HCT116 (cell line): ENCODE measurements at regions not wholly inside any gene's neighbourhood (a gene's known extent, or its start where the extent isn't known, plus 50 kb on each side); places are given as distances from the start of the nearest gene placed in this dataset.

Source experiments
- ATAC-seq: fragments of 200-7000 bp; cut with Tn5 transposase; 2 replicates; pipeline ENCODE4 v1.9.1; 2020; ENCODE audit warnings: mild to moderate bottlenecking, moderate library complexity
- BruUV-seq: library from RNA; stranded (reverse); fragments of 400-500 nt; replicated peaks from 2 replicates; lab custom pipeline; 2021; lab: Mats Ljungman, UMichigan
- CTCF ChIA-PET: fragments of 300-600 bp; sonication (Branson Sonifier 250); formaldehyde crosslinking; loops from one replicate; lab custom pipeline; 2021; ENCODE audit warnings: antibody characterized with exemption; lab: Charles Lee
- POLR2A ChIA-PET: fragments of 300-600, 350-600 bp; sonication (Branson Sonifier 250); formaldehyde crosslinking; loops from one replicate; lab custom pipeline; 2021; ENCODE audit warnings: antibody characterized with exemption; lab: Charles Lee
- RAD21 ChIA-PET, 2 experiments: fragments of 300-600 bp; sonication (Branson Sonifier 250); formaldehyde crosslinking; loops; one replicate each; lab custom pipeline; 2023; ENCODE audit warnings: low total read pairs in 2 of 2; ENCODE audit not compliant: uncharacterized antibody in 2 of 2, unreplicated experiment in 2 of 2, low non-redundant PET in 1 of 2; lab: Charles Lee
- DNase-seq: peaks from one replicate; pipeline ENCODE4 v3.0.0-alpha.2; 2010; ENCODE audit warnings: low read depth, low spot score
- H2AFZ ChIP-seq: fragments of 200-600 bp; shearing (Covaris generic), sonication (generic); 2 replicates; pipeline ENCODE4 v1.6.1; 2017; ENCODE audit warnings: low read depth, mixed run types, mixed read lengths, antibody characterized with exemption, low read length; ENCODE audit not compliant: poor library complexity, severe bottlenecking
- H3K27ac ChIP-seq: 2 replicates; pipeline ENCODE4 v1.5.1; 2012; ENCODE audit warnings: low read depth, low read length
- H3K27me3 ChIP-seq: fragments of 200-600 bp; sonication (generic); 2 replicates; pipeline ENCODE4 v1.6.1; 2016; ENCODE audit warnings: mixed run types, low read length, mixed read lengths; ENCODE audit not compliant: insufficient read depth
- H3K36me3 ChIP-seq, 2 experiments: fragments of 200-500 bp in 1 of 2; fragments of 200-600 bp in 1 of 2; sonication (Bioruptor generic) in 1 of 2; sonication (generic) in 1 of 2; 2 replicates each; pipeline versions ENCODE4 v1.5.1 to v1.6.1; 2014 to 2016; ENCODE audit warnings: low read length in 2 of 2, inconsistent platforms in 1 of 2, mixed read lengths in 1 of 2, mixed run types in 1 of 2; ENCODE audit not compliant: insufficient read depth in 2 of 2, control insufficient read depth in 1 of 2
- H3K4me1 ChIP-seq, 2 experiments: fragments of 200-600 bp in 1 of 2; sonication (generic) in 1 of 2; 2 replicates each; pipeline versions ENCODE4 v1.5.1 to v1.6.1; 2012 to 2017; ENCODE audit warnings: low read length in 2 of 2, inconsistent platforms in 1 of 2, mild to moderate bottlenecking in 1 of 2, mixed read lengths in 1 of 2, mixed run types in 1 of 2, moderate library complexity in 1 of 2; ENCODE audit not compliant: insufficient read depth in 2 of 2, control insufficient read depth in 1 of 2
- H3K4me2 ChIP-seq: fragments of 200-600 bp; sonication (generic); 2 replicates; pipeline ENCODE4 v1.6.1; 2017; ENCODE audit warnings: mixed run types, low read length, mixed read lengths
- H3K4me3 ChIP-seq, 2 experiments: fragments of 200-600 bp in 1 of 2; sonication (generic) in 1 of 2; replicated peaks in 1 of 2; 2 replicates each; pipeline ENCODE4 v1.5.1; 2011 to 2016; ENCODE audit warnings: low read length in 2 of 2, control low read depth in 1 of 2, low read depth in 1 of 2, mild to moderate bottlenecking in 1 of 2, mixed read lengths in 1 of 2, mixed run types in 1 of 2
- H3K79me2 ChIP-seq: fragments of 200-600 bp; sonication (generic); 2 replicates; pipeline ENCODE4 v1.6.1; 2017; ENCODE audit warnings: mild to moderate bottlenecking, mixed run types, low read length, moderate library complexity, mixed read lengths; ENCODE audit not compliant: insufficient read depth
- H3K9ac ChIP-seq: fragments of 200-600 bp; sonication (generic); 2 replicates; pipeline ENCODE4 v1.6.1; 2016; ENCODE audit warnings: low read length, mixed read lengths
- H3K9me2 ChIP-seq: fragments of 200-600 bp; sonication (generic), shearing (Covaris generic); 2 replicates; pipeline ENCODE4 v1.6.1; 2017; ENCODE audit warnings: mixed run types, mild to moderate bottlenecking, moderate library complexity; ENCODE audit not compliant: insufficient read depth
- H3K9me3 ChIP-seq, 2 experiments: fragments of 200-500 bp in 1 of 2; fragments of 200-600 bp in 1 of 2; sonication (Bioruptor generic) in 1 of 2; sonication (generic) in 1 of 2; 2 replicates each; pipeline ENCODE4 v1.6.1; 2014 to 2017; ENCODE audit warnings: low read length in 2 of 2, mixed read lengths in 2 of 2, inconsistent platforms in 1 of 2, low read depth in 1 of 2, mild to moderate bottlenecking in 1 of 2, mixed run types in 1 of 2, moderate library complexity in 1 of 2; ENCODE audit not compliant: control insufficient read depth in 1 of 2, insufficient read depth in 1 of 2
- H4K20me1 ChIP-seq: fragments of 200-600 bp; sonication (generic), shearing (Covaris generic); 2 replicates; pipeline ENCODE4 v1.6.1; 2017; ENCODE audit warnings: mixed run types, mild to moderate bottlenecking, moderate library complexity; ENCODE audit not compliant: insufficient read depth
- ATF3 ChIP-seq: IDR thresholded peaks from 2 replicates; pipeline ENCODE4 v1.6.1; 2012
- CEBPB ChIP-seq: IDR thresholded peaks from 2 replicates; pipeline ENCODE4 v1.6.1; 2012; ENCODE audit warnings: low read depth
- CTCF ChIP-seq, 3 experiments: fragments of 200-600 bp in 1 of 3; sonication (generic) in 1 of 3; IDR thresholded peaks in 2 of 3; conservative IDR thresholded peaks in 1 of 3; 2 replicates each; pipeline ENCODE4 v1.5.1; 2012 to 2017; ENCODE audit warnings: low read depth in 2 of 3, low read length in 2 of 3, antibody characterized with exemption in 1 of 3, borderline replicate concordance in 1 of 3, control low read depth in 1 of 3, mild to moderate bottlenecking in 1 of 3, mixed read lengths in 1 of 3, mixed run types in 1 of 3, moderate library complexity in 1 of 3; ENCODE audit not compliant: insufficient read depth in 1 of 3
- EGR1 ChIP-seq: IDR thresholded peaks from 2 replicates; pipeline ENCODE4 v1.6.1; 2012; ENCODE audit warnings: low read depth
- ELF1 ChIP-seq: IDR thresholded peaks from 2 replicates; pipeline ENCODE4 v1.6.1; 2012; ENCODE audit warnings: low read depth, borderline replicate concordance
- EZH2 ChIP-seq: fragments of 200-600 bp; sonication (generic); IDR thresholded peaks from 2 replicates; pipeline ENCODE4 v1.6.1; 2017; ENCODE audit warnings: antibody characterized with exemption, mixed run types
- EZH2phosphoT487 ChIP-seq: fragments of 200-600 bp; IDR thresholded peaks from 2 replicates; pipeline ENCODE4 v1.6.1; 2018; ENCODE audit warnings: antibody characterized with exemption, borderline replicate concordance
- JUND ChIP-seq: IDR thresholded peaks from 2 replicates; pipeline ENCODE4 v1.6.1; 2012
- MAX ChIP-seq: IDR thresholded peaks from 2 replicates; pipeline ENCODE4 v1.6.1; 2012
- POLR2A ChIP-seq: IDR thresholded peaks from 2 replicates; pipeline ENCODE4 v1.7.0; 2011; ENCODE audit warnings: borderline replicate concordance; ENCODE audit not compliant: insufficient read depth, insufficient read length; ENCODE audit errors: extremely low read depth
- RAD21 ChIP-seq: IDR thresholded peaks from 2 replicates; pipeline ENCODE4 v1.6.1; 2012; ENCODE audit warnings: low read depth, mild to moderate bottlenecking
- SIN3A ChIP-seq: IDR thresholded peaks from 2 replicates; pipeline ENCODE4 v1.6.1; 2012; ENCODE audit warnings: low read depth
- SP1 ChIP-seq: IDR thresholded peaks from 2 replicates; pipeline ENCODE4 v1.6.1; 2012; ENCODE audit warnings: low read depth
- TCF7L2 ChIP-seq: IDR thresholded peaks from 2 replicates; pipeline ENCODE4 v1.7.0; 2011; ENCODE audit warnings: borderline replicate concordance, inconsistent platforms; ENCODE audit not compliant: insufficient read depth, insufficient read length; ENCODE audit errors: extremely low read depth
- ZBTB33 ChIP-seq: IDR thresholded peaks from 2 replicates; pipeline ENCODE4 v1.6.1; 2011; ENCODE audit warnings: mild to moderate bottlenecking, low read length, moderate library complexity; ENCODE audit not compliant: insufficient replicate concordance; ENCODE audit errors: extremely low read depth
- ZNF274 ChIP-seq: fragments of 200-500 bp; sonication (Bioruptor generic); IDR thresholded peaks from 2 replicates; pipeline ENCODE4 v1.6.1; 2014; ENCODE audit warnings: mild to moderate bottlenecking, low read depth, low read length, inconsistent platforms
- intact Hi-C: fragments of 100-400 bp; cut with micrococcal nuclease; formaldehyde crosslinking; loops from 2 replicates; pipeline ENCODE4 v1.10.0; 2022

- no TSS peak for BruUV-seq
- Histone ChIP-seq H2AFZ (no peak overlapping the region), H3K27ac (no peak overlapping the region), H3K4me1 (no peaks in the 10 kb centered on the region), H3K4me2 (no peak overlapping the region), H3K9me2 (no peaks in the 10 kb centered on the region), H4K20me1 (no peaks in the 10 kb centered on the region), H3K4me3 (no peak overlapping the region), H3K79me2 (no peaks in the 10 kb centered on the region), H3K36me3 (no peaks in the 10 kb centered on the region), H3K9ac (no peak overlapping the region), H3K27me3 (no peaks in the 10 kb centered on the region), H3K9me3 (no peaks in the 10 kb centered on the region)
- TF ChIP-seq MAX (no peak), ATF3 (no peak), TCF7L2 (no peak)
- intact Hi-C loops, result no loop called here
- no peak for DNase-seq
- CTCF ChIA-PET, result no interaction called here
- RAD21 ChIA-PET, result no interaction called here
- no peak for ATAC-seq
- POLR2A ChIA-PET, result no interaction called here
Measured at GRCh38 chr2:39867268-39867667, 88.2 kb upstream of the THUMPD2 start.

- H4K20me1 ChIP-seq, result no peaks in the 10 kb centered on the region
- ChIA-PET POLR2A (no interaction called here), CTCF (no interaction called here), RAD21 (no interaction called here)
- no peaks in the 10 kb centered on the region for H3K9me2 ChIP-seq
- H3K27ac ChIP-seq, result no peak overlapping the region
- no peaks in the 10 kb centered on the region for H3K79me2 ChIP-seq
- BruUV-seq, result no TSS peak
- intact Hi-C loops, result no loop called here
- no peaks in the 10 kb centered on the region for H3K4me1 ChIP-seq
- DNase-seq, result no peak
- no peak overlapping the region for H3K4me2 ChIP-seq
- H3K4me3 ChIP-seq, result no peak overlapping the region
- no peak overlapping the region for H3K9ac ChIP-seq
- H3K27me3 ChIP-seq, result no peaks in the 10 kb centered on the region
- no peak overlapping the region for H2AFZ ChIP-seq
- no peak for ATAC-seq
- H3K9me3 ChIP-seq, result no peaks in the 10 kb centered on the region
- no peaks in the 10 kb centered on the region for H3K36me3 ChIP-seq
- TF ChIP-seq ATF3, result no peak
- no peak for TF ChIP-seq POLR2A
- no peak for TF ChIP-seq JUND
- no peak for TF ChIP-seq ZNF274
- no peak for TF ChIP-seq EZH2
- no peak for TF ChIP-seq MAX
- TF ChIP-seq SIN3A, result no peak
- no peak for TF ChIP-seq EGR1
- TF ChIP-seq SP1, result no peak
- no peak for TF ChIP-seq ELF1
- TF ChIP-seq ZBTB33, result no peak
- TF ChIP-seq RAD21, result no peak
- no peak for TF ChIP-seq EZH2phosphoT487
- TF ChIP-seq CEBPB, result no peak
- TF ChIP-seq CTCF (IDR thresholded peaks at IDR 0.05 in 2 of 3, conservative IDR thresholded peaks at IDR 0.05 in 1 of 3; ENCODE audit: borderline replicate concordance in 1 of 3, insufficient read depth in 1 of 3, low read depth in 2 of 3, low read length in 2 of 3), result no peak
Measured at GRCh38 chr2:39865751-39866150, 86.7 kb upstream of the THUMPD2 start.
